Loucy (cell line): ENCODE measurements at regions not wholly inside any gene's neighbourhood (a gene's known extent, or its start where the extent isn't known, plus 50 kb on each side); places are given as distances from the start of the nearest gene placed in this dataset.
A peak's percentile ranks its signal among the peaks of the same experiment; 100 is the strongest.

Experiments used
- H2AFZ ChIP-seq: fragments of 200-600 bp; sonication (generic); 2 replicates; pipeline ENCODE4 v1.6.0; 2016; ENCODE audit warnings: antibody characterized with exemption, mild to moderate bottlenecking, low read length, moderate library complexity
- H3F3A ChIP-seq: fragments of 200-600 bp; 2 replicates; pipeline ENCODE4 v1.6.0; 2016; ENCODE audit warnings: antibody characterized with exemption, low read depth, mild to moderate bottlenecking
- H3K27me3 ChIP-seq: fragments of 200-600 bp; sonication (generic); 2 replicates; pipeline ENCODE4 v1.6.1; 2014; ENCODE audit warnings: low read length, mild to moderate bottlenecking; ENCODE audit not compliant: insufficient read depth, poor library complexity, severe bottlenecking
- H3K36me3 ChIP-seq: fragments of 200-600 bp; sonication (generic); 2 replicates; pipeline ENCODE4 v1.6.1; 2016; ENCODE audit warnings: low read length; ENCODE audit not compliant: insufficient read depth
- H3K4me1 ChIP-seq: fragments of 200-600 bp; sonication (generic); 2 replicates; pipeline ENCODE4 v1.5.1; 2014; ENCODE audit warnings: low read length, mild to moderate bottlenecking; ENCODE audit not compliant: insufficient read depth, poor library complexity, severe bottlenecking
- H3K4me2 ChIP-seq: fragments of 200-600 bp; sonication (generic); 2 replicates; pipeline ENCODE4 v1.6.0; 2014; ENCODE audit warnings: antibody characterized with exemption, low read length, low read depth, mild to moderate bottlenecking; ENCODE audit not compliant: poor library complexity, severe bottlenecking
- H3K4me3 ChIP-seq: fragments of 200-600 bp; sonication (generic); 2 replicates; pipeline ENCODE4 v1.5.1; 2014; ENCODE audit warnings: low read length, mild to moderate bottlenecking, mixed read lengths; ENCODE audit not compliant: poor library complexity, severe bottlenecking
- H3K79me2 ChIP-seq: fragments of 200-600 bp; sonication (generic); 2 replicates; pipeline ENCODE4 v1.6.1; 2014; ENCODE audit warnings: low read length; ENCODE audit not compliant: insufficient read depth
- H3K9ac ChIP-seq: fragments of 200-600 bp; sonication (generic); 2 replicates; pipeline ENCODE4 v1.6.0; 2014; ENCODE audit warnings: mild to moderate bottlenecking, low read depth, low read length, moderate library complexity; ENCODE audit not compliant: poor library complexity, severe bottlenecking
- H3K9me2 ChIP-seq: fragments of 200-600 bp; sonication (generic); replicated peaks from 2 replicates; pipeline ENCODE4 v1.6.1; 2016; ENCODE audit warnings: low read depth, low read length, mixed read lengths
- H3K9me3 ChIP-seq: fragments of 200-600 bp; sonication (generic); 2 replicates; pipeline ENCODE4 v1.6.1; 2014; ENCODE audit warnings: mild to moderate bottlenecking, antibody characterized with exemption, low read length, low read depth; ENCODE audit not compliant: insufficient read depth
- H4K20me1 ChIP-seq: fragments of 200-600 bp; sonication (generic); 2 replicates; pipeline ENCODE4 v1.6.0; 2014; ENCODE audit warnings: antibody characterized with exemption, low read length, mild to moderate bottlenecking; ENCODE audit not compliant: insufficient read depth, poor library complexity, severe bottlenecking
- CTCF ChIP-seq: fragments of 200-600 bp; sonication (generic); conservative IDR thresholded peaks from 2 replicates; pipeline ENCODE4 v1.5.1; 2014; ENCODE audit warnings: mild to moderate bottlenecking, antibody characterized with exemption, low read length
- EZH2phosphoT487 ChIP-seq: fragments of 200-600 bp; IDR thresholded peaks from 2 replicates; pipeline ENCODE4 v1.6.1; 2018; ENCODE audit warnings: antibody characterized with exemption, mild to moderate bottlenecking, moderate library complexity, borderline replicate concordance

GRCh38 chr11:116217441-116217840 lies 555.3 kb downstream of the BUD13 start:
- Histone ChIP-seq H3K4me3 (no peak overlapping the region), H3K9me3 (no peaks in the 10 kb centered on the region), H3F3A (no peaks in the 10 kb centered on the region), H3K9me2 (no peaks in the 10 kb centered on the region), H4K20me1 (no peaks in the 10 kb centered on the region), H2AFZ (no peak overlapping the region), H3K79me2 (no peaks in the 10 kb centered on the region), H3K9ac (no peak overlapping the region), H3K4me2 (no peak overlapping the region), H3K36me3 (no peaks in the 10 kb centered on the region), H3K27me3 (no peaks in the 10 kb centered on the region), H3K4me1 (no peaks in the 10 kb centered on the region)
- TF ChIP-seq CTCF = no peak
- no peak for TF ChIP-seq EZH2phosphoT487

- H3K4me2 ChIP-seq = no peak overlapping the region
- no peaks in the 10 kb centered on the region for H3F3A ChIP-seq
- H3K27me3 ChIP-seq = no peaks in the 10 kb centered on the region
- H3K9ac ChIP-seq = no peak overlapping the region
- no peaks in the 10 kb centered on the region for H3K4me1 ChIP-seq
- no peak overlapping the region for H3K4me3 ChIP-seq
- H3K79me2 ChIP-seq = no peaks in the 10 kb centered on the region
- H3K9me3 ChIP-seq = no peaks in the 10 kb centered on the region
- H2AFZ ChIP-seq = no peak overlapping the region
- no peaks in the 10 kb centered on the region for H4K20me1 ChIP-seq
- no peaks in the 10 kb centered on the region for H3K9me2 ChIP-seq
- TF ChIP-seq CTCF = peak; percentile 60
- TF ChIP-seq EZH2phosphoT487 = no peak
- H3K36me3 ChIP-seq = no peaks in the 10 kb centered on the region
Measured at GRCh38 chr11:116217006-116217405, 555.8 kb downstream of the BUD13 start.

GRCh38 chr11:116215471-116216113 lies 557.2 kb downstream of the BUD13 start:
- Histone ChIP-seq H3K27me3 (no peaks in the 10 kb centered on the region), H3K9me2 (no peaks in the 10 kb centered on the region), H3K79me2 (no peaks in the 10 kb centered on the region), H4K20me1 (no peaks in the 10 kb centered on the region), H2AFZ (no peak overlapping the region), H3K4me1 (no peaks in the 10 kb centered on the region), H3K36me3 (no peaks in the 10 kb centered on the region), H3K4me3 (no peak overlapping the region), H3K4me2 (no peak overlapping the region), H3K9ac (no peak overlapping the region), H3K9me3 (no peaks in the 10 kb centered on the region), H3F3A (no peaks in the 10 kb centered on the region)
- peak; percentile 28; the same call in 1 of the 2 replicates for TF ChIP-seq CTCF
- TF ChIP-seq EZH2phosphoT487 = no peak
